Erythroblast (primary cell): ENCODE measurements at regions not wholly inside any gene's neighbourhood (a gene's known extent, or its start where the extent isn't known, plus 50 kb on each side); places are given as distances from the start of the nearest gene placed in this dataset.
"Not testable (repeated sequence)": the region's sequence is repeated elsewhere in the genome, so short reads cannot be mapped to it uniquely, and the experiment has no call there.

Experiments used
- DNase-seq, 2 experiments: peaks; one replicate each; lab custom pipeline; 2025; lab: John Stamatoyannopoulos, UW
- GATA1 ChIP-seq: IDR thresholded peaks from 2 replicates; pipeline ENCODE4 v1.6.1; 2011; ENCODE audit warnings: low read depth, mild to moderate bottlenecking, control low read depth, low read length, moderate library complexity
- POLR2A ChIP-seq: IDR thresholded peaks from 2 replicates; pipeline ENCODE4 v1.6.1; 2011; ENCODE audit warnings: mild to moderate bottlenecking, low read length

DNA sequence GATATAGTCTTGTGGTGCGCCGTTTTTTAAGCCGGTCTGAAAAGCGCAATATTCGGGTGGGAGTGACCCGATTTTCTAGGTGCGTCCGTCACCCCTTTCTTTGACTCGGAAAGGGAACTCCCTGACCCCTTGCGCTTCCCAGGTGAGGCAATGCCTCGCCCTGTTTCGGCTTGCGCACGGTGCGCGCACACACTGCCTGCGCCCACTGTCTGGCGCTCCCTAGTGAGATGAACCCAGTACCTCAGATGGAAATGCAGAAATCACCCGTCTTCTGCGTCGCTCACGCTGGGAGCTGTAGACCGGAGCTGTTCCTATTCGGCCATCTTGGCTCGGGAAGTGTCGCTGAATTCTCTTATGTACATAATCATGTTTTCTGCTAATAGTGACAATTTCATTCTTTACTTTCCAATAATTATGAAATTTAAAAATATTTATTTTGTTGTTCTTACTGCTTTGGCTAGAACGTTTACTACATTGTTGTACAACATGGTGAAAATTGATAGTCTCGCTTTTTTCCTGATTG is 61.2 kb upstream of the MINDY3 start:
- DNase-seq = not testable (repeated sequence)

DNA sequence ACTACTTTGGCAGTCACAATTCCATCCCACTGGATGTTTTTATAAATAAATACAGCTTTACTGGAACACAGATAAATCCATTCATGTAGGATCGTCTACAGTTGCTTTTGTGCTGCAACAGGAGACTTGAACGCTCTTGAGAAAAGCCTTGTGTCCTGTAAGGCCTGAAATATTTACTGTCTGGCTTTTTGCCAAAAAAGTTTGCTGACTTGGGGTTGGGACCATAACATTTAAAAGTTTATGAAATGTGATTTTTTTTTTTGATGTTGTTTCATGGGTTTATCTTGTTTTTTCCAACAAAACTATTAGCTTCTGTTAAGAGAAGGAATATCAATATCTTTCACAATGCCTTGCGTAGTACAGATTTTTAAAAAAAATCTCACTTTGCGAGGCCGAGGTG is 71.1 kb upstream of the MINDY3 start:
- DNase-seq = no peak
- TF ChIP-seq POLR2A (no peak), GATA1 (no peak)

DNA sequence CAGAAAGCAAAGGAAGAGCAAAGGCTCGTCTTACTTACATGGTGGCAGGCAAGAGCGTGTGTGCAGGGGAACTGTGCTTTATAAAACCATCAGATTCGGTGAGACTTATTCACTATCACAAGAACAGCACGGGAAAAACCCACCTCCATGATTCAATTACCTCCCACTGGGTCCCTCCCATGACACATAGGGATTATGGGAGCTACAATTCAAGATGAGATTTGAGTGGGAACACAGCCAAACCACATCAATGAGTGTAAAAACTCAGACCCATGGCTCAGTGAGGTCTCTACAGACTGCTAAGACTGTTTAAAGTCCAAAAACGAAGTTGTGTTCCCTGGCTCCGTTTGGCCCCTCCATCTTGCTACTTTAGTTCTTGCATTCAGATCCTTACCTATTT is 79.2 kb upstream of the MINDY3 start:
- DNase-seq = not testable (repeated sequence)

DNA sequence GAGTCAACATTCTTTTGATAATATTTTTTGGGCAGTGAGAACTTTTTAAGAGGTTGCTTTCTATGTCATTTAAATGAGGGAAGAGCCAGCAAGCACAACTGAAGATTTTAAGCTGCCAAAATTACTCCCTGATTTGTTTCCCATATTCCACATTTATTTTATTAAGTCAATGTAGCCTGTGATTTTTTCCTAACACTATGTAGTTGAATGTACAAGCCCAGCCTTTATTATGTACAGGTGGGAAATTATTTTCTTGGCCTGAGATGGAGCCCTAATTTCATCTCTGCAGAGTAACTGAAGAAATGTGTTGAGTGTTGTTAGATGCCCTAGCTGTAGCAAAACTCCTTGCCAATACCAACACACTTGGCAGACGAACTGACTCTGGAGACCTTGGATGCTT is 83.1 kb upstream of the MINDY3 start:
- no peak for DNase-seq
- TF ChIP-seq POLR2A = no peak
- TF ChIP-seq GATA1 = no peak

DNA sequence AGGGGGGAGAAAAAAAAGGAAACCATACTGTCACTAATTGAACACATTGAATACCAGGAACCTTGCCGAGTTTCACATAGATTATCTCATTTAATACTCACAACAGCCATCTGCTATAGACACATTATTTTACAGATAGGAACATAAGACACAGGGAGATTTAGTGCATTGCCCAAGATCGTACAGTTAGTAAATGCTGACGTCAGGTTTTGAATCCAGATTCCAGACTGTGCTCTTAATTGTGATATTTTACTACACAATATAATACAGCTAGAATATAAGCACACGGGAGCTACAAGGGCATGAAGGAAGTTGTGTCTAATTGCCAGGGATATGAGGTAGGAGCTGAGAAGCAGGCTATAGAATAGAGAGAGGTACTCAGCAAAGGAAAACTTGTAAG is 93.9 kb upstream of the MINDY3 start:
- no peak for DNase-seq

DNA sequence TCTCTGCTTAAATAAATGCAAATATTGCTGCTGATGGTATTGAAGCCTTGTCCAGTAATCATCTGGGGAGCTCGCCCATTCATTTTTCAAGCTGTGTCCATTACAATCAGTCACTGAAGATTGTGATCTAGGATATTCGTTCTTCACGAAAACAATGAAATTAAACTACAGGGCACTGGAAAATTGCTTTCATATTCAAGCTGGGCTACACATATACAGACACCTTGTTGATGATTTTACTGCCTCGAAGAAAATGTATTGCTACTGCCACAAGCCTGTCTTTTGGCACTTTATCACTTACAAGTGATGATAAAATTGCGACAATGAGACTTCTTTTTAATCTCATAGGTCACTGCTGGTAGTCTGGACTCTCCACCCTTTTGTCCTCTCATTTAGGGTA is 100.0 kb upstream of the MINDY3 start:
- no peak for DNase-seq
- TF ChIP-seq POLR2A (no peak), GATA1 (no peak)

More for the DNA sequence above, 93.9 kb upstream of the MINDY3 start:
- TF ChIP-seq GATA1 = no peak
- TF ChIP-seq POLR2A = no peak

DNA sequence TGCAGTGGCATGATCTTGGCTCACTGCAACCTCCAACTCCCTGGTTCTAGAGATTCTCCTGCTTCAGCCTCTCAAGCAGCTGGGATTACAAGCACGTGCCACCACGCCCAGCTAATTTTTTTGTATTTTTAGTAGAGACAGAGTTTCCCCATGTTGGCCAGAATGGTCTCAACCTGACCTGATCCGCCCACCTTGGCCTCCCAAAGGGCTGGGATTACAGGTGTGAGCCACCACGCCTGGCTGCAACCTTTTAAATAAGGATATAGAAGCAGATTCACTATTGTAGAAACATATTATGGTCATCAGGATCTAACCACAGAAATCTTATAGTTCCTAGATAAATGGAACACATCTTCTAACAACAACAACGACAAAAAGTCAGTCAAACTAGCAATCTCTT is 112.4 kb upstream of the MINDY3 start:
- DNase-seq = not testable (repeated sequence)

DNA sequence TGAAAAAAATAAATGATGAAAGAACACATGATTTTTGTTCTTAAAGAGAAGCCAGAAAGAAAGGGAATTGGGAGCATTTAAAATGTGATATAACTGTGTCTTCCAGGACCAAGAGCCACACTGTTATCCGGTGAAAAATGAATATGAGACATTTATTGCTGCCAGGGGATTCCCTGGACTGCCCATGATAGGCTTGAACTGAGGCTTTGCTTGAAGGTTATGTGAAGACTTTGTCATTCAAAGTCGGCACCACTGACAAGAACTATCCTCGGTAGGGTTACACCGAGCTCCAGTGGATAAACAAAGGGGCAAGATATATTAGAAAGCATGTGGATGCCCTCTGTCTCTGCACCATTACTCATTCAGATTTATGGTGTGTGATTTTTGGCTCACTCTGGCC is 125.4 kb upstream of the MINDY3 start:
- no peak for DNase-seq
- TF ChIP-seq GATA1 = no peak

DNA sequence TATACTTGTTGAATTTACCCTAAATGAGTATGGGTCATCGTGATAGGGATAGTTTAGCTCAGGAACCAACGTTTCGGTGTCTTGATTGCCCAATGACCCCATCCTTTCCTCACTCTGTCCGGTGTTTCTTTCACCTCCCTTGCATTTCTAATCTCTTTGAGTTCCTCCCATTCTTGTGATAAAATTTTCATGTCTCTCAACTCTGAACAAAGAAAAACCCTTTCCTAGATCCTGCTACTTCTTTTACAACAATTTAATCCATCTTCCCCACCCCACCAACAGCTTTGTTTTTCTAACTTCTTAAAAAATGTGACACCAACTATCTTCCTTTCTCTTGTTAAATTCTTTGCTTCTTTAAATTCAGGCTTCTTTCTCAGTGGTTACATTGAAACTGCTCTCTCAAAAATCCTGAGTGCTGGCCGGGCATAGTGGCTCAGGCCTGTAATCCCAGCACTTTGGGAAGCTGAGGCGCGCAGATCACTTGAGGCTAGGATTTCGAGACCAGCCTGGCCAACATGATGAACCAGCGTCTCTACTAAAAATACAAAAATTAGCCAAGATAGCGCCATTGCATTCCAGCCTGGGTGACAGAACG is 130.3 kb upstream of the MINDY3 start:
- no peak for DNase-seq
- no peak for TF ChIP-seq POLR2A
- TF ChIP-seq GATA1 = no peak

DNA sequence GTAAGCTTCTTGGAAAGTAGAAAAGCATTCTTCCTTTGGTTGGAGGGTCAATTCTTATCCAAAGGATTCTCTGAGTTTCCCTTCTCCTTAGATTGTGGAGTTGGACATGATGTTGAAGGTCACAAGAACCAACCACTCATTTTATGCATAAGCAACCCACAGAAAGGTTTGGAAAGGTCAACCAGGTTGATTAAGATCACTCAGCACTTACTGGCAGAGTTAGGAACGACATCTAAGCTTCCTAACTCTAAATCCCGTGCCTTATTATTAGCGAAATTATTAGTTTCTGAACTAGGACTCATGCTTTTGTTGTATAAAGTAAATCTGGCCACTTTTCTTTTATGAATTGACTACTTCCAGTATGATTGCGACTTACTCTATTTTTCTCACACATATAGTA is 137.0 kb upstream of the MINDY3 start:
- DNase-seq = no peak
- TF ChIP-seq POLR2A (no peak), GATA1 (no peak)

DNA sequence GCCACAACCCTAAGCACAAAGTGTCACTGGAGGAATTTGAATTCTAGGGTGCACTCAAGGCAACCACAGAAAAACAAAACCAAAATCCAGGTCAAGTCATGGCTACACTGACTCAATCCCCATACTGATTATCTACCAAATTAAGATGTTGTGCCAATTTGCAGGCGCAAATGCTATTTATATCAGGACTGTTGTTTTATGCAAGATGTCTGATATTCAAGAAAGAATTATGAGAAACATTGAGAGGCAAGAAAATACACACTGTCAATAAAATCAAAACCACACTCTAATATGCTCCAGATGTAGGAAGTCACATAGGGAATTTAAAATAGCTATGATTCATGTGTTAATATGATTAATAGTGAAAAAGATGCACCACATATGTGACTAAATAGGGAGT is 141.3 kb upstream of the MINDY3 start:
- DNase-seq = no peak
- TF ChIP-seq POLR2A = no peak
- no peak for TF ChIP-seq GATA1

DNA sequence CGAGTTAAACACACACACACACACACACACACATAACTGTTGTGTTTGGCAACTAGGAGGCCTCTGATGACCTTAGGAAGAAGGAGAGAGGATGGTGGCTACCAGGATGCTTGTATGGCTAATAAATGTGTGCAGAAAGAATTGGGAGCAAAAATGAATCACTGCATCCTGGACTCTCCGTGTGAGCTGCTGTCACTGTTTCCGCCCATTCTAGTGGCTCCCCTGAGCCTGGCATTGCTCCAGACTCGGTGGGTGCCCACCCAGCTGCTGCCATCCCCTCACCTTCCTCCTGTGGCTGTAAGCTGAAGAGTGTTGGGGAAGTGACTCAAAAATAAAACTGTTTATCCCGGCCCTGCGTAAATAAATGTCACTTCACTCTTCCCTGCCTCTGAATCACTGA is 149.5 kb upstream of the MINDY3 start:
- no peak for DNase-seq
- no peak for TF ChIP-seq POLR2A
- TF ChIP-seq GATA1 = no peak

DNA sequence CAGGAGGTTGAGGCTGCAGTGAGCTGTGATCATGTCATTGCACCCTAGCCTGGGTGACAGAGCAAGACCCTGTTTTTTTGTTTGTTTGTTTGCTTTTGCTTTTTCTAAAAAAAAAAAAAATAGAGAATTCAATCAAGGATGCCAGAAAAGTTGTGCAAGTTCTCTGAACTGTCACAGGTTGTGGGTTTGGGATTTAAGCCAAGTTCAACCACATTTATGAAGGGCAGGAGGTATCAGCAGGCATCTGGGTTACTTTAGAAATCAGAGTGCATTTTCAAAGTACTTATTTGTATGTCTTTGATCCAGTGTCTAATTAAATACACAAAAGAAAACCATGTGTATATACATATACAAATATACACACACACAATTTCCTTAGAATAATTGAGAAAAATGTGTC is 151.2 kb upstream of the MINDY3 start:
- no peak for DNase-seq
- TF ChIP-seq GATA1 = no peak
- no peak for TF ChIP-seq POLR2A

DNA sequence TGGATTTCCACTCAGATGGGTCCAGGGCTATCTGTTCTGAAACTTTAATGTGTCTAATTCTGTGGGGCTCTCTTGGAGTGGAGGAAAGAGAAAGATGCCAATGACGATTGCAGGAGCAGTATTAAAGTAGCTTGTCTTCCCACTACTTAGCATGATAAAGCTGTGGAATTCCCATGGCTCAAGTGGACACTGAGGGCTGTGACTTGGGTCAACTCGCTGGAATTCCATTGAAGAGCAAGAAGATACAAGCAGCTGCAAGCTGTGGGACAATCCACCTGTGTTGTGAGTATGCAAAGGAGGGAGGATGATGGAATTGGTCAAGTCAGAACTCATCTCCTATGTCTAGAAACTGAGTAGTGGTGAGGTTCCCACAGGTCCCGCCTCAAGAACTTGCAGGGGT is 154.2 kb upstream of the MINDY3 start:
- no peak for TF ChIP-seq POLR2A
- TF ChIP-seq GATA1 = no peak
- DNase-seq = no peak

DNA sequence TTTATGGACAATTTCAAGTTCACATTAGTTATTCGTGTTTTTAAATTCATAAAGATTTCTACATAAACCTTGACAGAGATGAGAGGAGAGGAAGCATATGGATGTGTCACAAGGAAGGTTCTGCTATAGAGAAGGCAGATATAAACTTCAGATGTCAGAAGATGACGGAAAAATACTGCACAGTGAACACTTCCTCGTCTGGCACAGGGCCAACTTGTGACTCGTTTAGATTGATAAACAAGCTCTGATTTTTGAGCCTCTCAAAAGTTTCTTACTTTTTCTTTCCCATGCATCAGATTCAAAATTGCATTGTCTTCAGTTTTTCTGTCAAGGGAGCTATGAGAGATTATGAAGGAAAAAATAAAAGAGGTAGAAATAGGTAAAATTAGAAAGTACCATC is 156.4 kb upstream of the MINDY3 start:
- DNase-seq = no peak
- no peak for TF ChIP-seq POLR2A
- TF ChIP-seq GATA1 = no peak

DNA sequence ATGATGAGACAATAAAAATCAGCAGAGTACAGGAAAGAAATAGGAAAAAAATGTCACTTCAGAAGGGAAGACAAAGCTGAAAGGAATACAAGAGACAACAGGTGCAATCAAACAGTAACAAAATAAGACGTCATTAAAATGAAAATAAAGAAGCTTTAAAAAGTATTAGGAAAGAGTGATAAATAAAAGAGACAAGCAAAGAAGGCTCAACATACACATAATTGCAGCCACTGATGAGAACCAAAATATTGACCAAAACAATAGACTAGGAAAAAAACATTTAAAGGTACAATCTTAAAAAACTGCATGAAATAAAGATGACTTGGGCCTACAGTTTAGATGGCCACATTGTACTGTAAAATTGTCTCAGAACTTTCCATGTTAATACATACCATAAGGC is 160.5 kb upstream of the MINDY3 start:
- no peak for TF ChIP-seq POLR2A
- TF ChIP-seq GATA1 = no peak
- no peak for DNase-seq

DNA sequence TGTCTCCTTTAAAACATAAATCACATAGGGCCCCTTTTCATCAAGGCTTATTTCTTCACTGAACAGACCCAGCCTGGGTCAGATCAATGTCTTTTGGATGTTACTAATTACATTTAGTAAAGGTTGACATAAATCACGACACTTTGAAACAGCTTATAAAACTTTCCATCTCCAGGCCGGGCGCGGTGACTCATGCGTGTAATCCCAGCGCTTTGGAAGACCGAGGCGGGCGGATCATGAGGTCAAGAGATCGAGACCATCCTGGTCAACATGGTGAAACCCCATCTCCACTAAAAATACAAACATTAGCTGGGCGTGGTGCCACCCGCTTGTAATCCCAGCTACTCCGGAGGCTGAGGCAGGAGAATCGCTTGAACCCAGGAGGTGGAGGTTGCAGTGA is 166.5 kb upstream of the MINDY3 start:
- not testable (repeated sequence) for DNase-seq

DNA sequence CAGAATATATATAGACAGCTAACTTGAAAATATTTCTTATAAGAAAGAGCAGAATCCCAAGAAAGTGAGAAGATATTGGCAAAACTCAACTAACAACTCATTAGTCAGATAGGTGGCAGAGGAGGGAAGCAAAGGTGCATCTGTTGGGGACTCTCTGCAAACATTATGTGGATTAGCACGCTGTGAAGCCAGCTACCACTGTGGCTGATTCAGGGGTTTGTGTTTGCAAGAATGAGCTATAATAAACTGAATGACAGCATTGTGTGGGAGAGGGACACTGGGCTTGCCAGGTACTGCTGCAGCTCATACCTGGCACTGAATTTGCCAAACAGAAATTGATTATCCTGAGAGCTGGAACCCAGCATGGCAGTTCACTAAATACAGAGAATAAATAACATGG is 170.3 kb upstream of the MINDY3 start:
- TF ChIP-seq POLR2A = no peak
- TF ChIP-seq GATA1 = no peak
- DNase-seq = no peak
